Left hindlimb (tissue), 1 donor: ENCODE measurements at regions not wholly inside any gene's neighbourhood (a gene's known extent, or its start where the extent isn't known, plus 50 kb on each side); places are given as distances from the start of the nearest gene placed in this dataset.
"Not testable (repeated sequence)": the region's sequence is repeated elsewhere in the genome, so short reads cannot be mapped to it uniquely, and the experiment has no call there.

ENCODE experiments used
- DNase-seq: peaks from one replicate; pipeline ENCODE4 v3.0.0-alpha.2; 2018

GRCh38 chr2:75432761-75433361 lies 127.9 kb downstream of the EVA1A start:
- DNase-seq = no peak

DNA sequence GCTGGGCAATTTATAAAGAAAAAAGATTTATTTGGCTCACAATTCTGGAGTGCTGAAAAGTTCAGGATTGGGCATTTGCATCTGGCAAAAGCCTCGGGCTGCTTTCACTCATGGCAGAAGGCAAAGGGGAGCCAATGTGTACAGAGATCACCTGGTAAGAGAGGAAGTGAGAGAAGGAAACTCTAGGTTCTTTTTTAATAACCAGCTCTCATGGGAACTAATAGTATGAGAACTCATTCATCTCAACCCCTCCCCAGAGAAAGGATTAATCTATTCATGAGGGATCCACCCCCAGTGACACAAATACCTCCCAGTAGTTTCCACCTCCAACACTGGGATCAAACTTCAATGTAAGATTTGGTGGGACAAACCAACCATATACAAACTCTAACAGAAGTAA lies 129.0 kb downstream of the EVA1A start:
- DNase-seq = no peak

DNA sequence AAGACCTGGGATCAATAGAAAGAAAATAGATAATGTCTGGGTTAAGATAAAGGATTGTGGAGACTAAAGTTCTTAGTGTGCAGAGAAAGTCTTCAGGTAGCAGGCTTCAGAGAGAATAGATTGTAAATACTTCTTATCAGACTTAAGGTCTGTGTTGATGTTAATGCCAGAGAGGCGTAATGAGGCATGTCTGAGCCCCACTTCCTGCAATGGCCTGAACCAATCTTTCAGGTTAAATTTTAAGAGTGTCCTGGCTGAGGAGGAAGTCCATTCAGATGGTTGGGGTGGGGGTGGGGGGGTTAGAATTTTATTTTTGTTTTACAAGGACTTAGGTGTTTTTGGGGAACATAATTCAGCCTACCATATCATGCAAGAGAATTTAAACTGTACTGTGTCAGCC lies 129.5 kb downstream of the EVA1A start:
- no peak for DNase-seq

- not testable (repeated sequence) for DNase-seq
These were observed 130.3 kb downstream of the EVA1A start for GRCh38 chr2:75430449-75430848.

- peak; percentile 31 for DNase-seq
These were observed 131.9 kb downstream of the EVA1A start for GRCh38 chr2:75428646-75429443.

GRCh38 chr2:75428060-75428459 lies 132.7 kb downstream of the EVA1A start:
- DNase-seq = no peak

DNA sequence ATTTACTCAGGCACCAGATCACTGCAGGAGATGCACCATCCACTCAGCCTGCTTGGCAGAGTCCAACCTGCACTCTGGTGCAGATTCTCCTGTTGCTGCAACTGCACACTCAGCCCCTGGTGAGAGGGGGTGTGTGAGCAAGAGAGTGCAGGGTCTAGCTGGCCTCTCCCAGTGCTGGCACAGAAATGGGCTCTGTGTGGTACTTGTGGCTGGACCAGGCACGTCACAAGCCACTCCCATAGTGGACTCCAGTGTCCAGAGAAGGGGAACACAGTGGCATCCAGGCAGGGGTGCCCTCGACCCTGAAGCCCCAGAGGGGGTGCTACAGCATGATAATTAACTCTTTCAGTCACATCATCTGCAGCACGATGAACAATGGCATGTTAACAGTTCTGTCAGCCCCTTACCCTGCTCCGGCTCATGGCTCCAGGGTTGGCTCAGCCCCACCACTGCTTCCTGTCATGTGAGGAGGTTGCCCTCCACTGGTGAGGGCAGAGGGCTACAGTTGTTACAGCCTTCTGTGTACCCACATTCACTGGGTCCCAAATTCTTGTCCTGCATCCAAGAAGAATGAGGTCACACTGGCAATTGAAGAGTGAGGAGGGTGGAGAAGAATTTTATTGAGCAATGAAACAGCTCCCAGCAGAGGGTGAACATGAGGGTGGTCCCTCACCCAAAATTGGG lies 135.7 kb downstream of the EVA1A start:
- no peak for DNase-seq

DNA sequence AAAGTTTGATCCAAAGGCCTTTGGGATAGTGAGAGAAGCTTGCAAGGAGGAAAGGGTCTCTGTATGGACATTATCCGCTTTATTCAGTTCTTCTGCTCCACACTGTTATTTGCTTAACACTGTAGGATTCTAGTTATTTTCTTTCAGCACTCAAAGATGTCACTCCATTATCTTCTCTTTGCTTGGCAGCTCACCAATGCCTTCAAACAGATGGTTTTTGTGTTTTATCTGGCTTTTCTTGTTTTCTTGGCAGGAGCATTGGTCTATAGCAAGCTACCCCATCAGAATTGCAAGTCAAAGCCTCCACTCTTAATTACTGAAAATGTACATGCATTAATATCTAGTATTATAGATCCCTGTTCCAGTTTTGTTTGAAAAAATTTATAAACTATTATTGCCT lies 138.8 kb downstream of the EVA1A start:
- DNase-seq = no peak

- DNase-seq = no peak
These were observed 144.1 kb downstream of the EVA1A start for GRCh38 chr2:75416420-75417342.

GRCh38 chr2:75415731-75416130 lies 145.0 kb downstream of the EVA1A start:
- DNase-seq = no peak

GRCh38 chr2:75415111-75415626 lies 145.6 kb downstream of the EVA1A start:
- no peak for DNase-seq

GRCh38 chr2:75411574-75411973 lies 149.2 kb downstream of the EVA1A start:
- no peak for DNase-seq

- DNase-seq = no peak
These were observed 150.0 kb downstream of the EVA1A start for GRCh38 chr2:75410702-75411101.

DNA sequence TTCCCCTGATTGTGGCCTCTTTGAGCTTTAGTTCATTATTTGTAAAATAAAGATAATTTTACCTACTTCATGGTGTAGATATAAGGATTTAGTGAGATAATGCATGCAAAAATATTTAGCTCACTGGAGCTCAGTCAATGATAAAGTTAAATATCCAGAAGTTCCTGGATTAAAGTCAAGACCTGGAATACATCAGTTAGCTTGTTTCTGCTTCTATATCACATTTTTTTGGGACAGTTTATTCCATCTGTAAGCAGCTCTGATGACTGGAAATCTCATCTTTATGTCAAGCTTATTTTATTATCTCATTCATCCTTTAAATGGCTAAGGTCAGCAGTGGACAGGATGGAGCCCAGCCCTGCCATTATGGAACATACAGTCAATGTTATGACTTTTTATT lies 152.0 kb downstream of the EVA1A start:
- no peak for DNase-seq

DNA sequence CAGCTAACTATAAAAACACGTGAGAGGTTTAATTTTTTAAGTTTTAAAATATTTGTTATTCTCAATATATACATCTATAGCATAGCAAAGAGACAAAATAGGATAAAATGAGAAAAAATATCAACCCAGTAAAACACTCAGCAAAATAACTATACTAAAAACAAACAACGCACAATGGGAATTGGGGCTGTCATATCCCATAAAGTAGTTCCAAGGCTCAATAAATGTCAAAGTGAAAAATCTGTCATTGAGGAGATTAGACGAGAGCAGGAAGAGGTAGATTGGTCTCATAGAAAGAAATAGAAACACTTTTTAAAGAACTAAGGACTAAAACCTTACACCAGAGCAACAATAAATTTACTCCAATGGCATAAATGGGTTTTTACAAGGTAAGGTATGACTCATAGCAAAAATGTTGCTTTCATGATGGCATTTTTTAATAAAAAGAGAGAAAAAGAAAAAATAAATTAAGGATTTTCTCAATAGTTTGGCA lies 153.7 kb downstream of the EVA1A start:
- DNase-seq = no peak

- DNase-seq = no peak
These were observed 154.6 kb downstream of the EVA1A start for GRCh38 chr2:75406131-75406581.

- DNase-seq = no peak
These were observed 155.7 kb downstream of the EVA1A start for GRCh38 chr2:75405000-75405399.

- DNase-seq = no peak
These were observed 156.7 kb downstream of the EVA1A start for GRCh38 chr2:75403991-75404428.

DNA sequence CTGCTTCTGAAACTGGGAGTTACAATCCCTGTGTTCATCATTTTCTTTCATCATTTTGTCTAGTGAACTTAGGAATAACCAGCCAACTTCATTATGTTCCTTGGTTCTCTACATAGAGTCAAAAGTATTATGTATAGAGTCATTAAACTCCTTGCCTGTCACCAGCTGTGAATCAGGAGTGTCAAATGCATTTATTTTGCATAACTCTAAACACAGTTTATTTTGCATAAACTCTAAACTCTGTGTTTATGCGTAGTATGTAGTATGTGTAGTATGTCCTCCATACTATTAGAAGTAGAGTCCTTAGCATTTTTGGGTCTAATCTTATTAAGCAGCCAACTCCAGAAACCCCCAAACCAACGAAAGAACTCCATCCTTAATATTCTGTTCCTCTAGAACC lies 164.4 kb downstream of the EVA1A start:
- no peak for DNase-seq

GRCh38 chr2:75394764-75395163 lies 166.0 kb downstream of the EVA1A start:
- not testable (repeated sequence) for DNase-seq

GRCh38 chr2:75390169-75390568 lies 170.6 kb downstream of the EVA1A start:
- no peak for DNase-seq

GRCh38 chr2:75389271-75389670 lies 171.5 kb downstream of the EVA1A start:
- no peak for DNase-seq
